H9 (cell line): ENCODE measurements at regions not wholly inside any gene's neighbourhood (a gene's known extent, or its start where the extent isn't known, plus 50 kb on each side); places are given as distances from the start of the nearest gene placed in this dataset.
"Not testable (repeated sequence)": the region's sequence is repeated elsewhere in the genome, so short reads cannot be mapped to it uniquely, and the experiment has no call there.

Experiments used
- DNase-seq: peaks from one replicate; pipeline ENCODE4 v3.0.0-alpha.2; 2017
- H2AFZ ChIP-seq: one replicate; pipeline ENCODE4 v1.6.1; 2013; ENCODE audit warnings: mild to moderate bottlenecking, low read length, control low read depth, moderate library complexity
- H2AK5ac ChIP-seq: 2 replicates; pipeline ENCODE4 v1.6.1; 2013; ENCODE audit warnings: low read length, control low read depth, mixed read lengths; ENCODE audit not compliant: insufficient read length
- H2BK120ac ChIP-seq: one replicate; pipeline ENCODE4 v1.6.1; 2013; ENCODE audit warnings: low read depth, mild to moderate bottlenecking, low read length, control low read depth, inconsistent platforms; ENCODE audit not compliant: poor library complexity, severe bottlenecking
- H2BK12ac ChIP-seq: 2 replicates; pipeline ENCODE4 v1.6.1; 2013; ENCODE audit warnings: low read length, control low read depth, mixed read lengths, low read depth; ENCODE audit not compliant: insufficient read length
- H2BK15ac ChIP-seq: 2 replicates; pipeline ENCODE4 v1.6.1; 2013; ENCODE audit warnings: low read depth, low read length, control low read depth
- H2BK20ac ChIP-seq: one replicate; pipeline ENCODE4 v1.6.1; 2013; ENCODE audit warnings: low read depth, mild to moderate bottlenecking, low read length, control low read depth, inconsistent platforms; ENCODE audit not compliant: poor library complexity, severe bottlenecking
- H2BK5ac ChIP-seq: 2 replicates; pipeline ENCODE4 v1.6.1; 2013; ENCODE audit warnings: low read length, control low read depth, mixed read lengths; ENCODE audit not compliant: insufficient read length
- H3K14ac ChIP-seq: 2 replicates; pipeline ENCODE4 v1.6.1; 2013; ENCODE audit warnings: low read length, control low read depth; ENCODE audit not compliant: insufficient read depth
- H3K18ac ChIP-seq: 2 replicates; pipeline ENCODE4 v1.6.1; 2013; ENCODE audit warnings: low read depth, mild to moderate bottlenecking, mixed read lengths, low read length, control low read depth; ENCODE audit not compliant: insufficient read length
- H3K23ac ChIP-seq: 2 replicates; pipeline ENCODE4 v1.6.1; 2013; ENCODE audit warnings: low read length, control low read depth, mixed read lengths, low read depth; ENCODE audit not compliant: insufficient read length
- H3K23me2 ChIP-seq: 2 replicates; pipeline ENCODE4 v1.6.1; 2013; ENCODE audit warnings: low read depth, mild to moderate bottlenecking, mixed read lengths, low read length, control low read depth; ENCODE audit not compliant: insufficient read length, poor library complexity, severe bottlenecking
- H3K27ac ChIP-seq: 2 replicates; pipeline ENCODE4 v1.5.1; 2013; ENCODE audit warnings: low read length, control low read depth, mixed read lengths, low read depth; ENCODE audit not compliant: insufficient read length
- H3K27me3 ChIP-seq: 2 replicates; pipeline ENCODE4 v1.6.1; 2013; ENCODE audit warnings: low read length, control low read depth, inconsistent platforms; ENCODE audit not compliant: insufficient read depth
- H3K4ac ChIP-seq: 2 replicates; pipeline ENCODE4 v1.6.1; 2013; ENCODE audit warnings: low read depth, mild to moderate bottlenecking, control low read depth, inconsistent platforms, low read length, moderate library complexity
- H3K4me1 ChIP-seq: 2 replicates; pipeline ENCODE4 v1.6.1; 2013; ENCODE audit warnings: low read length, control low read depth, inconsistent platforms; ENCODE audit not compliant: insufficient read depth
- H3K4me2 ChIP-seq: 2 replicates; pipeline ENCODE4 v1.6.1; 2013; ENCODE audit warnings: low read length, control low read depth, mixed read lengths; ENCODE audit not compliant: insufficient read length, insufficient read depth
- H3K56ac ChIP-seq: 2 replicates; pipeline ENCODE4 v1.6.1; 2013; ENCODE audit warnings: low read depth, mild to moderate bottlenecking, mixed read lengths, low read length, control low read depth; ENCODE audit not compliant: insufficient read length
- H3K79me1 ChIP-seq: 2 replicates; pipeline ENCODE4 v1.6.1; 2013; ENCODE audit warnings: low read depth, mild to moderate bottlenecking, moderate library complexity, low read length, control low read depth, inconsistent platforms; ENCODE audit not compliant: insufficient read depth, poor library complexity, severe bottlenecking
- H3K79me2 ChIP-seq: 2 replicates; pipeline ENCODE4 v1.6.1; 2013; ENCODE audit warnings: low read length, control low read depth, inconsistent platforms; ENCODE audit not compliant: insufficient read depth
- H3K9ac ChIP-seq: 2 replicates; pipeline ENCODE4 v1.6.1; 2013; ENCODE audit warnings: low read length, control low read depth, mixed read lengths; ENCODE audit not compliant: insufficient read length; ENCODE audit errors: extremely low read depth
- H3K9me3 ChIP-seq: one replicate; pipeline ENCODE4 v1.6.1; 2013; ENCODE audit warnings: low read depth, low read length, inconsistent platforms; ENCODE audit not compliant: control insufficient read depth
- H3T11ph ChIP-seq: one replicate; pipeline ENCODE4 v1.6.1; 2013; ENCODE audit warnings: mild to moderate bottlenecking, low read length, control low read depth, inconsistent platforms
- H4K20me1 ChIP-seq: one replicate; pipeline ENCODE4 v1.6.1; 2013; ENCODE audit not compliant: control insufficient read depth, insufficient read length, insufficient read depth
- H4K5ac ChIP-seq: 2 replicates; pipeline ENCODE4 v1.6.1; 2013; ENCODE audit warnings: low read depth, mild to moderate bottlenecking, mixed read lengths, low read length, control low read depth; ENCODE audit not compliant: insufficient read length
- H4K8ac ChIP-seq: replicated peaks from 2 replicates; pipeline ENCODE4 v1.6.1; 2013; ENCODE audit warnings: low read length, control low read depth, mixed read lengths, low read depth; ENCODE audit not compliant: insufficient read length
- H4K91ac ChIP-seq: 2 replicates; pipeline ENCODE4 v1.6.1; 2013; ENCODE audit warnings: low read depth, mild to moderate bottlenecking, moderate library complexity, mixed read lengths, low read length, control low read depth; ENCODE audit not compliant: insufficient read length
- H3K27ac Mint-ChIP-seq, 3 experiments: 2 replicates in 2 of 3; 3 replicates in 1 of 3; pipeline ENCODE4 v1.8.0; 2020 to 2021; ENCODE audit warnings: mixed read lengths in 3 of 3, mild to moderate bottlenecking in 1 of 3, moderate library complexity in 1 of 3
- H3K27me3 Mint-ChIP-seq: 2 replicates; pipeline ENCODE4 v1.8.0; 2021; ENCODE audit warnings: low read depth, mild to moderate bottlenecking, moderate library complexity, mixed read lengths
- H3K36me3 Mint-ChIP-seq, 3 experiments: 2 replicates in 2 of 3; 3 replicates in 1 of 3; pipeline ENCODE4 v1.8.0; 2020 to 2021; ENCODE audit warnings: low read depth in 3 of 3, mixed read lengths in 3 of 3; ENCODE audit not compliant: insufficient read depth in 1 of 3
- H3K4me1 Mint-ChIP-seq, 2 experiments: 2 replicates each; pipeline ENCODE4 v1.8.0; 2020; ENCODE audit warnings: mixed read lengths in 2 of 2
- H3K4me3 Mint-ChIP-seq, 2 experiments: 2 replicates in 1 of 2; 3 replicates in 1 of 2; pipeline ENCODE4 v1.8.0; 2020 to 2021; ENCODE audit warnings: mild to moderate bottlenecking in 2 of 2, mixed read lengths in 2 of 2, moderate library complexity in 1 of 2
- H3K9me3 Mint-ChIP-seq, 2 experiments: 2 replicates in 1 of 2; 3 replicates in 1 of 2; pipeline ENCODE4 v1.8.0; 2020; ENCODE audit warnings: mild to moderate bottlenecking in 2 of 2, mixed read lengths in 2 of 2, moderate library complexity in 1 of 2
- WGBS: extraction: QIAGEN DNeasy Blood & Tissue Kit; methylation state at CpG from one replicate; pipeline ENCODE4 v1.1.7; 2013; ENCODE audit warnings: missing lambda C conversion rate, low lambda C conversion rate, mixed read lengths; ENCODE audit not compliant: insufficient read length; ENCODE audit errors: extremely low coverage; 5-methylcytosine and 5-hydroxymethylcytosine counted together

DNA sequence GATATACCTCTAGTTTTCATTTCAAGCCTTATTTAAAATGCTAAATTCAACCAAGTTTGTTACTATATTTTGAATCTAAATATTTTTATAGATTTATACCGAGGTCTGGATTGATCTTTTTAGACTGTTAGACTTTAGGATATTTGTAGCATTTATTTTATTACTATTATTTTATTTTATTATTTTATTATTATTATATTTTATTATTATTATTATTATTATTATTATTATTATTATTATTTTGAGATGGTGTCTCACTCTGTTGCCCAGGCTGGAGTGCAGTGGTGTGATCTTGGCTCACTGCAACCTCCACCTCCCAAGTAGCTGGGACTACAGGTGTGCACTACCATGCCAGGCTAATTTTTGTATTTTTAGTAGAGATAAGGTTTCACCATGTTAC lies 195.3 kb downstream of the ALX1 start:
- H3K27ac ChIP-seq, H3K4me3 Mint-ChIP-seq, H4K5ac ChIP-seq, H2AFZ ChIP-seq, H3K27ac Mint-ChIP-seq, H3K79me1 ChIP-seq, H3K27me3 ChIP-seq, H3K18ac ChIP-seq, H2BK15ac ChIP-seq, H3K14ac ChIP-seq, H3K23me2 ChIP-seq, H3K4me1 ChIP-seq, H2BK120ac ChIP-seq, H4K91ac ChIP-seq, H3K4me1 Mint-ChIP-seq, H3K4me2 ChIP-seq, H3K27me3 Mint-ChIP-seq, H2AK5ac ChIP-seq, H3K56ac ChIP-seq, H3T11ph ChIP-seq, H4K8ac ChIP-seq, H2BK12ac ChIP-seq, H4K20me1 ChIP-seq, DNase-seq, H3K4ac ChIP-seq, H2BK5ac ChIP-seq, H3K23ac ChIP-seq, H3K9me3 Mint-ChIP-seq, H3K9ac ChIP-seq, H3K79me2 ChIP-seq, H3K9me3 ChIP-seq, H2BK20ac ChIP-seq: not testable (repeated sequence)
- peaks cover 8 to 16% (median 13%) of the 10 kb centered on the region in 3 experiments; a peak in 5 of 7 replicates for H3K36me3 Mint-ChIP-seq
- no CpG with 5 or more reads among the region's 1 CpG for WGBS
